ENCODE measurements at regions not wholly inside any gene's neighbourhood (a gene's known extent, or its start where the extent isn't known, plus 50 kb on each side); places are given as distances from the start of the nearest gene placed in this dataset.

DNA sequence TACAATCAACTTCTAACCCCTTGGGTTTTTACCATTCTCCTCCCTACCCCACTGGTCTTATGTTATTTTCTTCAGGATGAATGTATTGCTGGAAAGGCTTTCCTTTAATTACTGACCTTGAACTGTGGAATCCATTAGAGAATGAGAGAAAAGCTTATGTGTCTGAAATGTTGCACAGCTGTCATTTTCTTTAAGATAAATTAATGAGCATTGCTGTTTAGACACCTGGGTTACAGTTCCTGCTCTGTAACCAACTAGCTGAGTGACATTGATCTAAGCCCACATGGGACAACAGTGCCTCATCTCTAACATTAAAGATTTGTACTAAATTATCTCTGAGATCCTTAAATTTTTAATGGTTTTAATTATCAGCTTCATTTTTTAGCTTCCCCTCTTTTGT is 507.0 kb downstream of the TAF11L14 start:
- TF ChIP-seq, protein P1, sequence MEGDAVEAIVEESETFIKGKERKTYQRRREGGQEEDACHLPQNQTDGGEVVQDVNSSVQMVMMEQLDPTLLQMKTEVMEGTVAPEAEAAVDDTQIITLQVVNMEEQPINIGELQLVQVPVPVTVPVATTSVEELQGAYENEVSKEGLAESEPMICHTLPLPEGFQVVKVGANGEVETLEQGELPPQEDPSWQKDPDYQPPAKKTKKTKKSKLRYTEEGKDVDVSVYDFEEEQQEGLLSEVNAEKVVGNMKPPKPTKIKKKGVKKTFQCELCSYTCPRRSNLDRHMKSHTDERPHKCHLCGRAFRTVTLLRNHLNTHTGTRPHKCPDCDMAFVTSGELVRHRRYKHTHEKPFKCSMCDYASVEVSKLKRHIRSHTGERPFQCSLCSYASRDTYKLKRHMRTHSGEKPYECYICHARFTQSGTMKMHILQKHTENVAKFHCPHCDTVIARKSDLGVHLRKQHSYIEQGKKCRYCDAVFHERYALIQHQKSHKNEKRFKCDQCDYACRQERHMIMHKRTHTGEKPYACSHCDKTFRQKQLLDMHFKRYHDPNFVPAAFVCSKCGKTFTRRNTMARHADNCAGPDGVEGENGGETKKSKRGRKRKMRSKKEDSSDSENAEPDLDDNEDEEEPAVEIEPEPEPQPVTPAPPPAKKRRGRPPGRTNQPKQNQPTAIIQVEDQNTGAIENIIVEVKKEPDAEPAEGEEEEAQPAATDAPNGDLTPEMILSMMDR (IDR thresholded peaks at IDR 0.05): no peak
- TF ChIP-seq POLR2A (IDR thresholded peaks at IDR 0.05): no peak

All from uterus (tissue), 2 donors.